DND-41 (cell line): ENCODE measurements at regions not wholly inside any gene's neighbourhood (a gene's known extent, or its start where the extent isn't known, plus 50 kb on each side); places are given as distances from the start of the nearest gene placed in this dataset.

Source experiments
- ATAC-seq: fragments of 200-7000 bp; cut with Tn5 transposase; 3 replicates; pipeline ENCODE4 v1.9.1; 2021; ENCODE audit warnings: low read depth; ENCODE audit not compliant: insufficient read depth
- DNase-seq: peaks from one replicate; pipeline ENCODE4 v3.0.0-alpha.2; 2020
- H2AFZ ChIP-seq: 2 replicates; pipeline ENCODE4 v1.6.0; 2012; ENCODE audit warnings: low read depth, low read length
- H3K27ac ChIP-seq: 2 replicates; pipeline ENCODE4 v1.5.1; 2012; ENCODE audit warnings: low read length, inconsistent platforms
- H3K27me3 ChIP-seq: fragments of 200-600 bp; sonication (generic); 2 replicates; pipeline ENCODE4 v1.6.0; 2012; ENCODE audit warnings: low read length, mild to moderate bottlenecking, inconsistent platforms; ENCODE audit not compliant: insufficient read depth, poor library complexity
- H3K36me3 ChIP-seq: 2 replicates; pipeline ENCODE4 v1.5.1; 2012; ENCODE audit warnings: low read length, inconsistent platforms; ENCODE audit not compliant: insufficient read depth
- H3K4me1 ChIP-seq: 2 replicates; pipeline ENCODE4 v1.5.1; 2012; ENCODE audit warnings: mild to moderate bottlenecking, low read length; ENCODE audit not compliant: insufficient read depth
- H3K4me2 ChIP-seq: 2 replicates; pipeline ENCODE4 v1.6.0; 2012; ENCODE audit warnings: mild to moderate bottlenecking, moderate library complexity, low read length, inconsistent platforms; ENCODE audit not compliant: insufficient read depth
- H3K4me3 ChIP-seq, 2 experiments: fragments of 200-600 bp in 1 of 2; shearing (Covaris generic) in 1 of 2; 2 replicates each; pipeline ENCODE4 v1.5.1; 2012 to 2016; ENCODE audit warnings: inconsistent platforms in 2 of 2, low read length in 2 of 2, mild to moderate bottlenecking in 2 of 2, low read depth in 1 of 2, moderate library complexity in 1 of 2
- H3K79me2 ChIP-seq: 2 replicates; pipeline ENCODE4 v1.6.0; 2012; ENCODE audit warnings: low read length, inconsistent platforms; ENCODE audit not compliant: insufficient read depth
- H3K9ac ChIP-seq: 2 replicates; pipeline ENCODE4 v1.6.0; 2012; ENCODE audit warnings: low read depth, mild to moderate bottlenecking, inconsistent platforms, low read length, moderate library complexity
- H3K9me3 ChIP-seq: 2 replicates; pipeline ENCODE4 v1.5.1; 2012; ENCODE audit warnings: low read length, moderate library complexity, mild to moderate bottlenecking, inconsistent platforms; ENCODE audit not compliant: insufficient read depth, severe bottlenecking
- H4K20me1 ChIP-seq: 2 replicates; pipeline ENCODE4 v1.6.0; 2012; ENCODE audit warnings: low read length; ENCODE audit not compliant: insufficient read depth
- CTCF ChIP-seq: IDR thresholded peaks from 2 replicates; pipeline ENCODE4 v1.5.1; 2012; ENCODE audit warnings: borderline replicate concordance, low read length, moderate library complexity, mild to moderate bottlenecking; ENCODE audit not compliant: poor library complexity, severe bottlenecking; ENCODE audit errors: extremely low read depth
- EZH2 ChIP-seq: IDR thresholded peaks from 3 replicates; pipeline ENCODE4 v1.6.1; 2012; ENCODE audit warnings: borderline replicate concordance, low read depth, mild to moderate bottlenecking, moderate library complexity, low read length, inconsistent platforms; ENCODE audit not compliant: severe bottlenecking

- no peak for DNase-seq
- no peak overlapping the region for H2AFZ ChIP-seq
- H3K4me3 ChIP-seq = no peak overlapping the region
- no peak for ATAC-seq
- no peaks in the 10 kb centered on the region for H3K36me3 ChIP-seq
- no peak for TF ChIP-seq EZH2
- H3K4me2 ChIP-seq = no peak overlapping the region
- no peak overlapping the region for H3K9ac ChIP-seq
- H3K27me3 ChIP-seq = no peaks in the 10 kb centered on the region
- no peaks in the 10 kb centered on the region for H3K9me3 ChIP-seq
- no peak overlapping the region for H3K27ac ChIP-seq
- no peaks in the 10 kb centered on the region for H3K4me1 ChIP-seq
- no peaks in the 10 kb centered on the region; the same call in 1 of the 2 replicates for H4K20me1 ChIP-seq
- H3K79me2 ChIP-seq = no peaks in the 10 kb centered on the region
Measured at GRCh38 chr3:4224331-4224730, 78.8 kb upstream of the SETMAR start.

GRCh38 chr3:4225005-4225471 lies 78.1 kb upstream of the SETMAR start:
- Histone ChIP-seq H2AFZ (no peak overlapping the region), H3K36me3 (no peaks in the 10 kb centered on the region), H3K27me3 (no peaks in the 10 kb centered on the region), H3K27ac (no peak overlapping the region), H4K20me1 (no peaks in the 10 kb centered on the region; the same call in 1 of the 2 replicates), H3K4me3 (no peak overlapping the region), H3K9me3 (no peaks in the 10 kb centered on the region), H3K4me1 (no peaks in the 10 kb centered on the region), H3K9ac (no peak overlapping the region), H3K79me2 (no peaks in the 10 kb centered on the region), H3K4me2 (no peak overlapping the region)
- no peak for TF ChIP-seq CTCF
- no peak for TF ChIP-seq EZH2
- ATAC-seq (no peak), DNase-seq (no peak)

GRCh38 chr3:4228295-4228694 lies 74.9 kb upstream of the SETMAR start:
- Histone ChIP-seq H3K4me1 (no peaks in the 10 kb centered on the region), H3K9me3 (no peaks in the 10 kb centered on the region), H3K4me3 (no peak overlapping the region), H2AFZ (no peak overlapping the region), H3K9ac (no peak overlapping the region), H3K27me3 (no peaks in the 10 kb centered on the region), H3K27ac (no peak overlapping the region), H3K36me3 (no peaks in the 10 kb centered on the region), H3K79me2 (no peaks in the 10 kb centered on the region), H3K4me2 (no peak overlapping the region), H4K20me1 (no peaks in the 10 kb centered on the region; the same call in 1 of the 2 replicates)
- ATAC-seq (no peak), DNase-seq (no peak)
- TF ChIP-seq CTCF (no peak), EZH2 (no peak)

GRCh38 chr3:4231041-4231440 lies 72.1 kb upstream of the SETMAR start:
- DNase-seq = no peak
- no peak overlapping the region for H3K4me2 ChIP-seq
- TF ChIP-seq EZH2 = no peak
- no peak for TF ChIP-seq CTCF
- H3K9me3 ChIP-seq = no peaks in the 10 kb centered on the region
- H3K27me3 ChIP-seq = no peaks in the 10 kb centered on the region
- H3K79me2 ChIP-seq = no peaks in the 10 kb centered on the region
- H3K36me3 ChIP-seq = no peaks in the 10 kb centered on the region
- H3K9ac ChIP-seq = no peak overlapping the region
- no peak overlapping the region for H3K27ac ChIP-seq
- no peak overlapping the region for H3K4me3 ChIP-seq
- H2AFZ ChIP-seq = no peak overlapping the region
- H4K20me1 ChIP-seq = no peaks in the 10 kb centered on the region; the same call in 1 of the 2 replicates
- ATAC-seq = no peak
- H3K4me1 ChIP-seq = no peaks in the 10 kb centered on the region
